Neural cell (in vitro differentiated cells): ENCODE measurements at regions not wholly inside any gene's neighbourhood (a gene's known extent, or its start where the extent isn't known, plus 50 kb on each side); places are given as distances from the start of the nearest gene placed in this dataset.

ENCODE experiments used
- H2AFZ ChIP-seq: fragments of 200-600, 300-800 bp; sonication (generic), shearing (Covaris generic); 2 replicates; pipeline ENCODE4 v1.6.0; 2014; ENCODE audit warnings: low read depth, mild to moderate bottlenecking, antibody characterized with exemption, low read length, moderate library complexity
- H3F3A ChIP-seq: fragments of 200-600 bp; shearing (Covaris generic); 2 replicates; pipeline ENCODE4 v1.6.1; 2016; ENCODE audit warnings: mild to moderate bottlenecking, moderate library complexity, mixed read lengths, antibody characterized with exemption, low read length; ENCODE audit not compliant: insufficient read depth, poor library complexity, severe bottlenecking
- H3K27ac ChIP-seq: fragments of 200-600, 300-800 bp; sonication (generic), shearing (Covaris generic); 2 replicates; pipeline ENCODE4 v1.5.1; 2014; ENCODE audit warnings: mild to moderate bottlenecking, low read length, moderate library complexity
- H3K27me3 ChIP-seq: fragments of 300-800, 200-600 bp; sonication (generic), shearing (Covaris generic); 2 replicates; pipeline ENCODE4 v1.6.0; 2014; ENCODE audit warnings: mild to moderate bottlenecking, low read depth, low read length, moderate library complexity; ENCODE audit not compliant: insufficient read depth
- H3K36me3 ChIP-seq: fragments of 300-800, 200-600 bp; sonication (generic), shearing (Covaris generic); 2 replicates; pipeline ENCODE4 v1.5.1; 2014; ENCODE audit warnings: mild to moderate bottlenecking, antibody characterized with exemption, low read length, moderate library complexity; ENCODE audit not compliant: insufficient read depth
- H3K4me2 ChIP-seq: fragments of 300-800, 200-600 bp; sonication (generic), shearing (Covaris generic); 2 replicates; pipeline ENCODE4 v1.6.0; 2014; ENCODE audit warnings: mild to moderate bottlenecking, low read length
- H3K4me3 ChIP-seq: fragments of 300-800, 200-600 bp; sonication (generic), shearing (Covaris generic); 2 replicates; pipeline ENCODE4 v1.5.1; 2014; ENCODE audit warnings: mild to moderate bottlenecking, low read length, moderate library complexity
- H3K79me2 ChIP-seq: fragments of 200-600 bp; shearing (Covaris generic); replicated peaks from 2 replicates; pipeline ENCODE4 v1.6.0; 2014; ENCODE audit warnings: mild to moderate bottlenecking, low read length, moderate library complexity; ENCODE audit not compliant: insufficient read depth
- H3K9ac ChIP-seq: fragments of 300-800, 200-600 bp; sonication (generic), shearing (Covaris generic); 2 replicates; pipeline ENCODE4 v1.6.1; 2016; ENCODE audit warnings: mild to moderate bottlenecking, low read length, mixed read lengths
- H3K9me2 ChIP-seq: fragments of 200-600 bp; shearing (Covaris generic); 2 replicates; pipeline ENCODE4 v1.6.1; 2016; ENCODE audit warnings: mild to moderate bottlenecking, low read length, mixed read lengths; ENCODE audit not compliant: insufficient read depth
- H3K9me3 ChIP-seq: fragments of 200-600, 300-800 bp; sonication (generic), shearing (Covaris generic); 2 replicates; pipeline ENCODE4 v1.6.1; 2016; ENCODE audit warnings: mild to moderate bottlenecking, mixed run types, low read length, moderate library complexity, mixed read lengths
- H4K20me1 ChIP-seq: fragments of 200-600 bp; shearing (Covaris generic); 2 replicates; pipeline ENCODE4 v1.6.1; 2016; ENCODE audit warnings: mild to moderate bottlenecking, mixed run types; ENCODE audit not compliant: insufficient read depth
- CTCF ChIP-seq: fragments of 450-650 bp; IDR thresholded peaks from 2 replicates; pipeline ENCODE4 v1.5.1; 2014; ENCODE audit warnings: antibody characterized with exemption, mild to moderate bottlenecking, moderate library complexity; ENCODE audit not compliant: poor library complexity, severe bottlenecking
- EP300 ChIP-seq: fragments of 450-650 bp; conservative IDR thresholded peaks from 2 replicates; pipeline ENCODE4 v1.6.1; 2014; ENCODE audit warnings: antibody characterized with exemption, mild to moderate bottlenecking, moderate library complexity; ENCODE audit not compliant: poor library complexity, severe bottlenecking
- MXI1 ChIP-seq: fragments of 450-650 bp; conservative IDR thresholded peaks from 2 replicates; pipeline ENCODE4 v1.6.1; 2014; ENCODE audit warnings: antibody characterized with exemption, mild to moderate bottlenecking; ENCODE audit not compliant: poor library complexity, severe bottlenecking
- RAD21 ChIP-seq: fragments of 450-650 bp; conservative IDR thresholded peaks from 2 replicates; pipeline ENCODE4 v1.6.1; 2014; ENCODE audit warnings: antibody characterized with exemption, mild to moderate bottlenecking, moderate library complexity
- REST ChIP-seq: IDR thresholded peaks from 2 replicates; pipeline ENCODE4 v1.6.1; 2012; ENCODE audit warnings: borderline replicate concordance
- TAF1 ChIP-seq: IDR thresholded peaks from 2 replicates; pipeline ENCODE4 v1.6.1; 2012; ENCODE audit warnings: low read depth

- no peaks in the 10 kb centered on the region for H3F3A ChIP-seq
- H3K79me2 ChIP-seq = no peaks in the 10 kb centered on the region
- no peaks in the 10 kb centered on the region for H3K9me3 ChIP-seq
- no peaks in the 10 kb centered on the region for H3K9me2 ChIP-seq
- no peaks in the 10 kb centered on the region for H4K20me1 ChIP-seq
- no peak overlapping the region for H3K4me2 ChIP-seq
- no peak overlapping the region for H3K27ac ChIP-seq
- no peak overlapping the region for H3K9ac ChIP-seq
- H3K36me3 ChIP-seq = no peaks in the 10 kb centered on the region
- no peak overlapping the region for H3K4me3 ChIP-seq
- no peak overlapping the region for H2AFZ ChIP-seq
- no peaks in the 10 kb centered on the region for H3K27me3 ChIP-seq
- TF ChIP-seq CTCF (no peak), REST (no peak), RAD21 (no peak), EP300 (no peak)
Observed at GRCh38 chr18:61148322-61148721, 184.9 kb upstream of the CDH20 start.

DNA sequence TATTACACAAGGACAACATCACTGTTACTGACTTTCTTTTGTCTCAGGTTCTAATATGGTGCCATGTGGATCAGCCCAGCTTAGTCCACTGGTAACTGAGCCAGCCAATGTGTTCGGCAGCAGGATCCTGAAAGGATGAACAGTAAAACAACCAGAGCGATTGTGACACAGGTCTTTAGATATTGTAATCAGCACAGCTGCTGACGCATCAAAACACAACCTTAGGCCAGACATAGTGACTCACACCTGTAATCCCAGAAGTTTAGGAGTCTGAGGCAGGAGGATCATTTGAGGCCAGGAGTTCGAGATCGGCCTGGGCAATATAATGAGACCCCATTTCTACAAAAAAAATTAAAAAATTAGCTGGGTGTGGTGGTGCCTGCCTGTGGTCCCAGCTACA lies 183.4 kb upstream of the CDH20 start:
- H3K4me2 ChIP-seq = no peak overlapping the region
- no peaks in the 10 kb centered on the region for H4K20me1 ChIP-seq

More for the DNA sequence above, 183.4 kb upstream of the CDH20 start:
- H3K9me2 ChIP-seq = no peaks in the 10 kb centered on the region
- no peaks in the 10 kb centered on the region for H3F3A ChIP-seq
- no peak overlapping the region for H3K9ac ChIP-seq
- H3K9me3 ChIP-seq = no peaks in the 10 kb centered on the region
- no peaks in the 10 kb centered on the region for H3K36me3 ChIP-seq
- no peak overlapping the region for H3K4me3 ChIP-seq
- H2AFZ ChIP-seq = no peak overlapping the region
- no peak overlapping the region for H3K27ac ChIP-seq
- H3K27me3 ChIP-seq = no peaks in the 10 kb centered on the region
- H3K79me2 ChIP-seq = no peaks in the 10 kb centered on the region
- TF ChIP-seq MXI1 (no peak), RAD21 (no peak), TAF1 (no peak), CTCF (no peak)
